ENCODE measurements at regions not wholly inside any gene's neighbourhood (a gene's known extent, or its start where the extent isn't known, plus 50 kb on each side); places are given as distances from the start of the nearest gene placed in this dataset.

GRCh38 chr9:18190671-18191374, 283.1 kb upstream of the ADAMTSL1 start:
- Histone ChIP-seq H3K4me2 (ENCODE audit: low read depth, low read length) (no peak overlapping the region), H3K9me2 (replicated peaks; ENCODE audit: insufficient read depth, low read length) (no peaks in the 10 kb centered on the region), H3K9ac (ENCODE audit: low read length) (no peak overlapping the region), H3K36me3 (replicated peaks; ENCODE audit: insufficient read depth, low read length) (no peaks in the 10 kb centered on the region), H2AFZ (ENCODE audit: low read length) (no peak overlapping the region), H4K20me1 (ENCODE audit: insufficient read depth, low read length) (no peaks in the 10 kb centered on the region), H3K9me3 (replicated peaks; ENCODE audit: insufficient read depth, low read length) (no peaks in the 10 kb centered on the region), H3K27me3 (replicated peaks; ENCODE audit: insufficient read depth, low read length) (no peaks in the 10 kb centered on the region), H3K79me2 (ENCODE audit: low read length) (no peaks in the 10 kb centered on the region), H3K27ac (ENCODE audit: low read length) (no peak overlapping the region), H3K4me3 (ENCODE audit: low read length) (no peak overlapping the region), H3K4me1 (ENCODE audit: low read length) (no peaks in the 10 kb centered on the region), H3F3A (ENCODE audit: insufficient read depth, low read length) (no peaks in the 10 kb centered on the region)
- DNase-seq = no peak
- no peak for TF ChIP-seq EZH2phosphoT487 (IDR thresholded peaks at IDR 0.05; ENCODE audit: low read length)
- TF ChIP-seq EZH2 (optimal IDR thresholded peaks at IDR 0.05; ENCODE audit: low read depth, low read length) = no peak
- TF ChIP-seq CTCF (IDR thresholded peaks at IDR 0.05; ENCODE audit: low read length) = no peak

- Histone ChIP-seq H3K27ac (ENCODE audit: low read length) (no peak overlapping the region), H4K20me1 (ENCODE audit: insufficient read depth, low read length) (no peaks in the 10 kb centered on the region), H3F3A (ENCODE audit: insufficient read depth, low read length) (no peaks in the 10 kb centered on the region), H3K4me2 (ENCODE audit: low read depth, low read length) (no peak overlapping the region), H3K79me2 (ENCODE audit: low read length) (no peaks in the 10 kb centered on the region), H3K4me3 (ENCODE audit: low read length) (no peak overlapping the region), H3K27me3 (replicated peaks; ENCODE audit: insufficient read depth, low read length) (no peaks in the 10 kb centered on the region), H3K36me3 (replicated peaks; ENCODE audit: insufficient read depth, low read length) (no peaks in the 10 kb centered on the region), H3K9me3 (replicated peaks; ENCODE audit: insufficient read depth, low read length) (no peaks in the 10 kb centered on the region), H3K9me2 (replicated peaks; ENCODE audit: insufficient read depth, low read length) (no peaks in the 10 kb centered on the region), H3K9ac (ENCODE audit: low read length) (no peak overlapping the region), H2AFZ (ENCODE audit: low read length) (no peak overlapping the region), H3K4me1 (ENCODE audit: low read length) (no peaks in the 10 kb centered on the region)
- TF ChIP-seq EZH2phosphoT487 (IDR thresholded peaks at IDR 0.05; ENCODE audit: low read length) (no peak), EZH2 (optimal IDR thresholded peaks at IDR 0.05; ENCODE audit: low read depth, low read length) (no peak), CTCF (IDR thresholded peaks at IDR 0.05; ENCODE audit: low read length) (no peak)
- no peak for DNase-seq
Observed at GRCh38 chr9:18194316-18194715, 279.6 kb upstream of the ADAMTSL1 start.

GRCh38 chr9:18195223-18195622, 278.7 kb upstream of the ADAMTSL1 start:
- H4K20me1 ChIP-seq (ENCODE audit: insufficient read depth, low read length) = no peaks in the 10 kb centered on the region
- TF ChIP-seq EZH2 (optimal IDR thresholded peaks at IDR 0.05; ENCODE audit: low read depth, low read length) = no peak
- TF ChIP-seq CTCF (IDR thresholded peaks at IDR 0.05; ENCODE audit: low read length) = no peak
- no peak for TF ChIP-seq EZH2phosphoT487 (IDR thresholded peaks at IDR 0.05; ENCODE audit: low read length)
- no peak overlapping the region for H2AFZ ChIP-seq (ENCODE audit: low read length)
- H3K9me3 ChIP-seq (replicated peaks; ENCODE audit: insufficient read depth, low read length) = no peaks in the 10 kb centered on the region
- no peak overlapping the region for H3K27ac ChIP-seq (ENCODE audit: low read length)
- H3K9me2 ChIP-seq (replicated peaks; ENCODE audit: insufficient read depth, low read length) = no peaks in the 10 kb centered on the region
- no peaks in the 10 kb centered on the region for H3K4me1 ChIP-seq (ENCODE audit: low read length)
- no peak overlapping the region for H3K4me2 ChIP-seq (ENCODE audit: low read depth, low read length)
- DNase-seq = no peak
- H3K9ac ChIP-seq (ENCODE audit: low read length) = no peak overlapping the region
- no peaks in the 10 kb centered on the region for H3K36me3 ChIP-seq (replicated peaks; ENCODE audit: insufficient read depth, low read length)
- H3K27me3 ChIP-seq (replicated peaks; ENCODE audit: insufficient read depth, low read length) = no peaks in the 10 kb centered on the region
- H3K79me2 ChIP-seq (ENCODE audit: low read length) = no peaks in the 10 kb centered on the region
- H3F3A ChIP-seq (ENCODE audit: insufficient read depth, low read length) = no peaks in the 10 kb centered on the region
- no peak overlapping the region for H3K4me3 ChIP-seq (ENCODE audit: low read length)

All from MM.1S (cell line).